CD4-positive, CD25-positive, alpha-beta regulatory T cell (primary cell): ENCODE measurements at regions not wholly inside any gene's neighbourhood (a gene's known extent, or its start where the extent isn't known, plus 50 kb on each side); places are given as distances from the start of the nearest gene placed in this dataset.
"Not testable (repeated sequence)": the region's sequence is repeated elsewhere in the genome, so short reads cannot be mapped to it uniquely, and the experiment has no call there.

Source experiments
- ATAC-seq, 2 donors: fragments of 150-1000 bp; cut with Tn5 transposase; one replicate each; pipeline ENCODE4 v1.10.0; 2021; ENCODE audit warnings: low read depth in 2 of 2, moderate number of reproducible peaks in 2 of 2, moderate library complexity in 1 of 2
- DNase-seq, 3 donors: peaks; one replicate each; pipeline versions ENCODE4 v3.0.0 to v3.0.0-alpha.2; 2012 to 2022; ENCODE audit warnings: mixed read lengths in 1 of 3
- H3K27ac ChIP-seq: one replicate; pipeline ENCODE4 v1.7.0; 2013; ENCODE audit warnings: mild to moderate bottlenecking, low read length; ENCODE audit not compliant: insufficient read depth, poor library complexity, severe bottlenecking
- H3K27me3 ChIP-seq: one replicate; pipeline ENCODE4 v1.7.0; 2013; ENCODE audit warnings: low read length; ENCODE audit not compliant: control insufficient read depth, insufficient read depth
- H3K36me3 ChIP-seq: one replicate; pipeline ENCODE4 v1.7.0; 2013; ENCODE audit warnings: mild to moderate bottlenecking, low read length, moderate library complexity; ENCODE audit not compliant: control insufficient read depth, insufficient read depth
- H3K4me1 ChIP-seq: 2 replicates; pipeline ENCODE4 v1.7.0; 2013; ENCODE audit warnings: mild to moderate bottlenecking, low read length; ENCODE audit not compliant: insufficient read depth, control insufficient read depth, poor library complexity, severe bottlenecking
- H3K4me3 ChIP-seq: one replicate; pipeline ENCODE4 v1.7.0; 2013; ENCODE audit warnings: low read depth, mild to moderate bottlenecking, low read length, moderate library complexity
- H3K9me3 ChIP-seq, 2 experiments: 1 replicate in 1 of 2; 2 replicates in 1 of 2; pipeline ENCODE4 v1.7.0; 2013; ENCODE audit warnings: low read length in 2 of 2, mild to moderate bottlenecking in 1 of 2, moderate library complexity in 1 of 2; ENCODE audit not compliant: control insufficient read depth in 2 of 2
- H3K27ac Mint-ChIP-seq, 3 donors: one replicate each; pipeline ENCODE4 v1.8.0; 2020 to 2022; ENCODE audit warnings: mild to moderate bottlenecking in 3 of 3, mixed read lengths in 3 of 3, moderate library complexity in 2 of 3
- H3K27me3 Mint-ChIP-seq: one replicate; pipeline ENCODE4 v1.8.0; 2022; ENCODE audit warnings: mild to moderate bottlenecking, mixed read lengths
- H3K36me3 Mint-ChIP-seq: one replicate; pipeline ENCODE4 v1.8.0; 2020; ENCODE audit warnings: mixed read lengths
- H3K4me1 Mint-ChIP-seq, 4 donors: one replicate each; pipeline ENCODE4 v1.8.0; 2020 to 2022; ENCODE audit warnings: mixed read lengths in 4 of 4, mild to moderate bottlenecking in 1 of 4
- H3K4me3 Mint-ChIP-seq, 4 donors: one replicate each; pipeline ENCODE4 v1.8.0; 2020 to 2022; ENCODE audit warnings: mild to moderate bottlenecking in 4 of 4, mixed read lengths in 4 of 4, moderate library complexity in 3 of 4
- H3K9me3 Mint-ChIP-seq, 7 donors: one replicate each; pipeline ENCODE4 v1.8.0; 2020 to 2022; ENCODE audit warnings: mixed read lengths in 7 of 7, mild to moderate bottlenecking in 3 of 7, moderate library complexity in 2 of 7

DNA sequence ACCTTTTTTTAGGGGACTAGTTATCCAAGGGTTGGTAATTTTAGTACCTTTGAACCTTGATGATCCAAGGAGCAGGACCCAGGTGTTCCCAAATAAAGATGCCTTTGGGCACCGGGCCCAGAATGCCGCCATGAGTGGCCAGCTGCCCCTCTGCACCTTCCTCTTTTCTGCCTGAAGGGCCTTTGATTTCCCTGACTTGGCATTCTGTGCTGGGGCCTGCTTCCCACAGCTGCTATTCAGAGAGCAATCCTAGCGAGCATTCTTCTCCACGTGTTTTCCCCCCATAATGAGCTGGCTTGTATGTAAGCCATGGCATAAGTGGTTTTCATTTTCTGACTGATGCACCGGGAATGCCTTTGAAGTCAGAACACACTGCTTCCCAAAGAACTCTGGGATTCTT is 82.6 kb upstream of the IKBKE start:
- H3K36me3 Mint-ChIP-seq, H3K27me3 Mint-ChIP-seq, H3K27ac Mint-ChIP-seq, H3K27ac ChIP-seq, H3K36me3 ChIP-seq, H3K27me3 ChIP-seq, H3K4me3 Mint-ChIP-seq, H3K4me1 Mint-ChIP-seq, H3K9me3 Mint-ChIP-seq, H3K9me3 ChIP-seq, DNase-seq, ATAC-seq, H3K4me3 ChIP-seq, H3K4me1 ChIP-seq: not testable (repeated sequence)

GRCh38 chr1:206391903-206392302 is 78.4 kb upstream of the IKBKE start:
- H3K27ac ChIP-seq, H3K4me1 ChIP-seq, H3K27me3 ChIP-seq, H3K4me1 Mint-ChIP-seq, H3K36me3 Mint-ChIP-seq, H3K36me3 ChIP-seq, H3K4me3 ChIP-seq, H3K27me3 Mint-ChIP-seq, ATAC-seq, H3K9me3 Mint-ChIP-seq, H3K9me3 ChIP-seq, DNase-seq, H3K27ac Mint-ChIP-seq, H3K4me3 Mint-ChIP-seq: not testable (repeated sequence)

- H3K36me3 Mint-ChIP-seq, H3K9me3 Mint-ChIP-seq, H3K4me3 Mint-ChIP-seq, H3K27me3 Mint-ChIP-seq, H3K4me1 ChIP-seq, H3K27me3 ChIP-seq, H3K4me3 ChIP-seq, ATAC-seq, H3K27ac Mint-ChIP-seq, H3K27ac ChIP-seq, H3K9me3 ChIP-seq, H3K36me3 ChIP-seq, DNase-seq, H3K4me1 Mint-ChIP-seq: not testable (repeated sequence)
Observed at GRCh38 chr1:206397501-206397900, 72.8 kb upstream of the IKBKE start.

GRCh38 chr1:206398261-206398660 is 72.0 kb upstream of the IKBKE start:
- not testable (repeated sequence) for H3K36me3 Mint-ChIP-seq, H3K36me3 ChIP-seq, H3K27ac ChIP-seq, H3K27me3 Mint-ChIP-seq, H3K27ac Mint-ChIP-seq, H3K4me1 Mint-ChIP-seq, H3K27me3 ChIP-seq, H3K4me1 ChIP-seq, H3K4me3 Mint-ChIP-seq, H3K9me3 ChIP-seq, DNase-seq, H3K9me3 Mint-ChIP-seq, ATAC-seq, H3K4me3 ChIP-seq

GRCh38 chr1:206403612-206404307 is 66.5 kb upstream of the IKBKE start:
- H3K9me3 ChIP-seq, H3K9me3 Mint-ChIP-seq, H3K27ac Mint-ChIP-seq, ATAC-seq, H3K36me3 Mint-ChIP-seq, H3K4me1 Mint-ChIP-seq, H3K27ac ChIP-seq, H3K4me3 Mint-ChIP-seq, H3K36me3 ChIP-seq, H3K27me3 Mint-ChIP-seq, H3K4me3 ChIP-seq, DNase-seq, H3K4me1 ChIP-seq, H3K27me3 ChIP-seq: not testable (repeated sequence)

DNA sequence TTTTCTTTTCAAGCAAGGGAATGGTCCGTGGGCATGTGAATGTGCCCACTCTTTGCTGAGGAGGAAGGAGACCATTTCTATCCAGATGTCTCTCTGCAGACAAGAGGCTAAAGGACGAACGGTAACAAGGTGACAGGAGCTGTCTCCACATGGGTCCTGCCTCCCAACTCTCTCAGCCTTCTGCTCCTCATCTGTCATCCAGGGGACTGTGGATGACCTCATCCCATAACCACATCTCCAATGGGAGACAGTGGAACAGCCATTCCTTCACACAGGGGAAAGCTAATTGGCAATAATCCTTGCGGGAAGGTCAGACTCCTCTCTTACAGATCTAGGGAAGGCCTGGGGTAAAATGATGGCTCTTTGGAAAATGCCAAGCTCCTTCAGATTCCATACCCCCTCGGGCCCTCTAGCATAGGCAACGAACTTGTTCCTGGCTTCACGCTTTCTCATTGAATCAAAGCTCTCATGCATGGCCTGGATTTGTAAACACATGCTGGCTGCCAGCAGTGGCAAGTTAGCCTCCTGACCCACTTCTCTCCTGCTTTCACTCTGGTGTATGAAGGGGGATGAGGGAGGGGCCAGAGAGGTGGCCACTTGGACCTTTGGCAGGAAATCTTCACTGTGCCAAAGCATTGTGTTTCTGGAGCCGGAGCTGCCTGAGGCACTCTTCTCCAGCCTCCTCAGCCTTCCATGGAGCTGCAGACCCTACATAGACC is 65.8 kb upstream of the IKBKE start:
- not testable (repeated sequence) for H3K27ac ChIP-seq, H3K4me3 Mint-ChIP-seq, H3K27ac Mint-ChIP-seq, H3K27me3 Mint-ChIP-seq, H3K36me3 ChIP-seq, H3K4me1 ChIP-seq, H3K36me3 Mint-ChIP-seq, DNase-seq, H3K4me3 ChIP-seq, H3K27me3 ChIP-seq, ATAC-seq, H3K9me3 ChIP-seq, H3K9me3 Mint-ChIP-seq, H3K4me1 Mint-ChIP-seq

DNA sequence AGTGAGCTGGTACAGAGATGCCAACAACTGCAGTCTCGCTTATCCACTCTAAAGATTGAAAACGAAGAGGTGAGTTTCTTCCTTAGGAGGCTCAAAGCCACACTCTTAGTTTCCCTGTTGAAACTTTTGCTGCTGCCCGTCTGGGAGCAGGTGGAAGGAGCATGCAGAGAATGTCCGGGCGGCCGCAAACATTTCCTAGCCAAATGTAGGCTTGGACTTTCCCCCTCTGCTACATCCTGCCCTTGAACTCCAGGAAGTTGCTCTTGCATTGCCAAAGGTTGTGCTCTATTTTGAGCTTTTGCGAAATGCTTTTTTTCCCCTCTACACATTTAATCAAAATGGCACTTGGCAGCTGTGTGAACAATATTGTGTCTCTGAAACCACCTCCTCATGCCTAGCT is 65.0 kb upstream of the IKBKE start:
- not testable (repeated sequence) for H3K36me3 Mint-ChIP-seq, H3K4me3 ChIP-seq, DNase-seq, H3K27me3 Mint-ChIP-seq, H3K27ac Mint-ChIP-seq, ATAC-seq, H3K9me3 Mint-ChIP-seq, H3K36me3 ChIP-seq, H3K27ac ChIP-seq, H3K4me1 Mint-ChIP-seq, H3K4me3 Mint-ChIP-seq, H3K4me1 ChIP-seq, H3K27me3 ChIP-seq, H3K9me3 ChIP-seq
